IPS-11a (cell line): ENCODE measurements at regions not wholly inside any gene's neighbourhood (a gene's known extent, or its start where the extent isn't known, plus 50 kb on each side); places are given as distances from the start of the nearest gene placed in this dataset.

Experiments used
- H3K4me3 ChIP-seq: one replicate; pipeline ENCODE4 v1.5.1; 2013; ENCODE audit warnings: low read depth, low read length, control low read depth

DNA sequence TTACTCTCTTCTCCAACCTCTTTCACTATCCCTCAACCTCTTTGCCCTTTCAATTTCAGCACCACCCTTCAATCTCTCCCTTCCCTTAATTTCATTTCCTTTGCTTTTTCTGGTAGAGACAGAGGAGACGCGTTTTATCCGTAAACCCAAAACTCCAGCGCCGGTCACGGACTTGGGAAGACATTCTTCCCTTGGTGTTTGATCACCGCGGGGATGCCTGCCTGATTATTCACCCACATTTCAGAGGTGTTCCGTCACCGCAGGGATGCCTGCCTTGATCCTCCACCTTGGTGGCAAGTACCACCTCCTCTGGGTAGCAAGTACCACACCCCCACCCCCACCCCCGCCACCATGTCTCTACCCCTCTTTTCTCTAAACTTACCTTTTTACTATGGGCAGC lies 669.4 kb upstream of the PKDCC start:
- no peak overlapping the region for H3K4me3 ChIP-seq

DNA sequence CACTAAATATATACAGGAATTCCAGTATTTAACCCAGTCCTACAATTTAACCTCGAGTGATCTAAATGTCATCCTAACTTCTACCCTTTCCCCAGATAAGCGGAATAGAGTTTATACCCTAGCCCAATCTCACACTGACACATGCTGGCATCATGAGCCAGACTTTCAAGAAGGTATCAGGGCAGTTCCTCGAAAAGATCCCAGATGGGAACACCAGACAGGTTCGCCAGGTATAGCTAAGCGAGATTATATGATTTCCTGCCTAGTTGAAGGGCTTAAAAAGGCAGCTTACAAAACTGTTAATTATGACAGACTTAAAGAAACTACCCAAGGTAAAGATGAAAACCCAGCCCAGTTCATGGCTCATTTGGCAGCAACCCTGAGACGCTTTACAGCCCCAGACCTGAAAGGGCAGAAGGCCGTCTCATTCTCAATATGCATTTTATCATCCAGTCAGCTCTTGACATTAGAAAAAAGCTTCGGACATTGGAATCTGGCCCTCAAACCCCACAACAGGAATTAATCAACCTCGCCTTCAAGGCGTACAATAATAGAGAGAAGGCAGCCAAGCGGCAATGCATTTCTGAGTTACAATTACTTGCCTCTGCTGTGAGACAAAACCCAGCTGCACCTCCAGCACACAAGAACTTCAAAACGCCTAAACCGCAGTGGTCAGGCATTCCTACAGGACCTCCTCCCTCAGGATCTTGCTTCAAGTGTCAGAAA lies 668.2 kb upstream of the PKDCC start:
- H3K4me3 ChIP-seq = no peak overlapping the region

DNA sequence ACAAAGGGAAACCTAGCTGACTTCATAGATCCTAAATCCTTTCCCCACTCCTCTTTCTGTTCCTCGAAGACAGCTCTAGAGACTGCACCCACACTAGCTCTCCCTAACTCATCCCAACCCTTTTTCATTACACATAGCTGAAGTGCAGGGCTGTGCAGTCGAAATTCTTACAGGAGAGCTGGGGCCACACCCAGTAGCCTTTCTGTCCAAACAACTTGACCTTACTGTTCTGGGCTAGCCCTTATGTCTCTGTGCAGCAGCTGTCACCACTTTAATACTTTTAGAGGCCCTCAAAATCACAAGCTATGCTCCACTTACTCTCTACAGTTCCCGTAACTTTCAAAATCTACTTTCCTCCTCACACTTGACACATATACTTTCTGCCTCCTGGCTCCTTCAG lies 666.1 kb upstream of the PKDCC start:
- no peak overlapping the region for H3K4me3 ChIP-seq

DNA sequence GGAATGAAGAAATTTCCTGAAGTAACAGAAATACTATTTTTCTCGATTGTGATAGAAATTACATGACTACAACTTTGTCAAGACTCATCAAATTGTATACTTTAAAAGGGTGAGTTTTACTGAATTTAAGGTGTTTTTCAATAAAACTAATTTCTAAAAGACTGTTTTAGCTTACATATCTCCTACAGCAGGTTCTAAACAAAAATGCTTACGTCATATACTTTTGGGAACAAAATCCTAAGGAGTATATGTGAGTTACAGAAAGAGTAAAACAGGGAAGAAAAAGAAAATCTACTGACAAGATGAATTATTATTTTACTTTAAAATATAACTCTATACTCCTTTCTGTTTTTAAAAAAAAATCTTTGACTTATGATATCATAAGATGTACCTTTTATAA lies 660.3 kb upstream of the PKDCC start:
- no peak overlapping the region for H3K4me3 ChIP-seq

DNA sequence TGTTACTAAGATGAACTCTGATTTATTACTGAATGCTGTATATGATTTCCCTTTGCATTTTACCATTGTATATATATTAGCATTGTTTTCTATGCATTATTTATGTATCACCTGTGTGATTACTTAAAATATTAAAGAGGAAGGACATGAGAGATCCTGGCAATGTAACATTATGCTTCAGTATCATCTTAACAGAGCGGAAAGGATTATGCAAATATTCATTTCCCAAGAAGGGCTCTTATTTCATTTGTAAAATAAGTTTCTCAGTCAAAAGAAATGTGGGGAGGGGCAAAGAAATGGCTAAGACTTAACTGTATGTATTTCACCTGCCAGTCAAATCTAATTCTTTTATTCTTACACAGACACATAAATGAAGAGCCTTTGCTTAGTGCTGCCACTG lies 654.2 kb upstream of the PKDCC start:
- no peak overlapping the region for H3K4me3 ChIP-seq

DNA sequence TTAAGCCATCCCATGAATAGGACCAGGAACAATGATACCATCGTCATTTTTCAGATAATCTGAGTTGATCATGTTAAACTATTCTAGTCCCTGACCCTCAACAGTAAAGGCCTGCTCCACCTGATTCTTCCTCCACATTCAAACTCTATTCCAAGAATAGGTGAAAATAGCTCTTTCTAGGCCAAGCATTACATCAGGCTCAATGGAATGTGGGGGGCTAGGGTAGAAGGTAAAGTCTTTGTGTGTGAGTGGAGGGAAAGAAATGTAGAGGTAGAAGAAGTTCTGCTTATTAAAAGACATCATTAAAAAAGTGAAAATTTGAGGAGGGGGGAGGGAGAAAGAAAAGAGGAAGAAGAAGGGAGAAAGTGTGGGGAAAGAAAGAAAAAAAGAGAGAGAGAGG lies 653.3 kb upstream of the PKDCC start:
- no peak overlapping the region for H3K4me3 ChIP-seq

DNA sequence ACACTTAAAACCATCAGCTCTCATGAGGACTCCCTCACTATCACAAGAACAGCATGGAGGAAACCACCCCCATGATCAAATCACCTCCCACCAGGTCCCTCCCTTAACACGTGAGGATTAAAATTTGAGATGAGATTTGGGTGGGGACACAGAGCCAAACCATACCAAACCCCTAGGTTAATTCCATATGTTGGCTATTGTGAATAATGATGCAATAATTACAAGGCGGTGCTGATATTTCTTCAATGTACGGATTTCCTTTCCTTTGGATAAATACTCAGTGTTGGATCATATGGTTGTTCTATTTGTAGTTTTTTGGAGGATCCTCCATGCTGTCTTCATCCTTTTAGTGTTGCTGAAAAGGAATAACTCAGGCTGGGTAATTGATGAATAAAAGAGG lies 652.1 kb upstream of the PKDCC start:
- H3K4me3 ChIP-seq = no peak overlapping the region

DNA sequence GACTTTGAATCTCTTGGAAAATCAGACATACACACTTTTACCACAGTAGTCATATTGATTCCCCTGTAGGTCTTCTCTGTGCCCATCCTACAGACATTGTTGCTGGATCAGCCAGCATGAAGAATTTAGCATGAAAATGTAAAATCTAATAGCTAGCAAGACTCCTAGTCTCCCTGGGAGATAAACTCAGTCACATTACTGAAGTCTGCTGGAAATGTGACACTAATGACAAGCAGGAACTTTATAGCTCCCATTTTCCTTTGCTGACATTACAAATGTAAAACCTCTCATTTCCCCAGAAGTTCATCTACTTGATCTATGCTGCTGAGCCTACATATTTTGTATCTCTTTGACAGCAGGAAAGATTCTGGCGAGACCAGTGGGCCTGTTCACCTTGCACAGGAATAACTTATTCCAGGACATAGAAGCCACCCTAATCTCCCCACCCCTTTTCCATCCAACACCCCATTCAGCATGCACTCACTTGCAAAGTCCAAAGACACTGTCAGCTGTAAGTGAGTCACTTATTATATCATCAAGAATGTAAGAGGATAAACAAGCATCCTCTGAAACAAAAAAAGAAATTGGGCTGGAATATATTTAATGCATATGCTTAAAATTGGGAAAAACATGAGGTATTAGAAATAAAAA lies 648.3 kb upstream of the PKDCC start:
- no peak overlapping the region for H3K4me3 ChIP-seq

DNA sequence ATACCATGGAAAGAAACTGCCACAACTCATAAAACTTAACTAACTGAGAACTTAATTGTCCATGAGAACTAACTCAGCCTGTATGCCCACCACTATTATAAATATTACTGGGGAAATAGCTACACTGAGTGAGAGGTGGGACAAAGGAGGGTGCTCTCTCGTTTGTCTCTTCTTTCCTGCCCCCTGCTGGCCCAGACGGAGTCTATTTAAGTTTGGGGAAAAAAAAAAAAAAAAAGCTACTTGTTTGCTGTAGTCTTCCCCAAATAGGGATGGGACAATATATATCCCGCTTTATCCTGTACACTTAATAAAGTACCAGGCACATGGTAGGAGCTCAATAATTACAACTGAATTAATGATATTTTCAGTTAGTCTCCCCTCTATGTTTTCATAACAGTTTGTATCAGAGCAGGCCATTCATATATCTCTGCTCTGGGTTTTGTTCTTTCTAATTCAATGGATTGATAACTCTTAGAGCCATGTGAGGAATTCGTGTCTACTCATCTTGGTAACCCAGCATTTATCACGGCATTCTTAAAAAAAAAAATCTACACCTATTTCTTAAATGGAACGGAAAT lies 647.6 kb upstream of the PKDCC start:
- no peak overlapping the region for H3K4me3 ChIP-seq

DNA sequence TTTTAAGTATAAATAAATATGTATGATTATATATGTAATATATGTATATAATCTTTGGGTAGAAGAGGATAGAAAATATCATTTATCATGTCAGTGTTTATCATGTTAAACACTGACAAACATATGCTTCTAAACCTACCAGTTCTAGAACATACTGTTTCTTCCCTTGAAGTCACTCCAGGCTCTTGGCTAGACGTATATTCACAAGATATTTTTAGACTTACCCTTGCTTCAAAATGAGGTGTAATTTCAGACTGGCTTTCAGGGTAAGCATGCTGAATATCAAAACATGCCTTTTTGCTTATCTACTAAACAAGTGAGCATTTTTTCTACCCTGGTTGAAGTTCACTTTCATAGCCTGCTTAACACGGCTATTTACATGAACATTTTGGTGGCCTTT lies 642.4 kb upstream of the PKDCC start:
- no peak overlapping the region for H3K4me3 ChIP-seq

DNA sequence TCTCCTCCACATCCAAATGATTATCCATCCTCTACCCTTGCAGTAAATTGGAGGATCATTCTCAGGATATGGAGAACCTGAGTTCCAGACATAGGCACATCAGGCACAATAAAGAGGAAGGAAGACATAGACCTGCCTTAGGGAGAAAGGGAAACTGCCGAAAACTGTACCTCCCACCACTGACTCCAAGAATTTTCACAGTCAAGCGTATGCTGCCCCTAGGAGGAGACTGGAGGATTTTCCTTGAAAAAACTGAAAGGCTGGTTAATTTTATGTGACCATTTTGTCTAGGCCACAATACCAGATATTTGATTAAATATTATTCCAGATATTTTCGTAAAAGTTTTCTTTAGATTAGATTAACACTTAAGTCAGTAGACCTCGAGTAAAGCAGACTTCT lies 638.5 kb upstream of the PKDCC start:
- H3K4me3 ChIP-seq = no peak overlapping the region

DNA sequence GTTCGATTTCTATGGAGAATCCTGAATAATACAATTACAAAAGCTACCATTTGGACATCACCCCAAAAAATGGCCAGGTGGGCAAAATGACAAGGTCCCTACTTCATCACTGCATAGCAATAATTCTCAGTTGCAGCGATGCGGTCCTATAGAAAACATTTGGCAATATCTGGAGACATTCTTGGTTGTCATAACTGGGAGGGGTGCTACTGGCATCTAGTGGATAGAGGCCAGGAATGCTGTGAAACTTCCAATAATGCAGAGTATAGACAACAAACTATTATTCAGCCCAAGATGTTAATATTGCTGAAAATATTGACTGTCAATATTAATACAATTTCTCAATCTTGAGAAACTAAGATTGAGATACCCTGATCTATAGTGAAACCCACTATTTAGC lies 637.8 kb upstream of the PKDCC start:
- H3K4me3 ChIP-seq = no peak overlapping the region

DNA sequence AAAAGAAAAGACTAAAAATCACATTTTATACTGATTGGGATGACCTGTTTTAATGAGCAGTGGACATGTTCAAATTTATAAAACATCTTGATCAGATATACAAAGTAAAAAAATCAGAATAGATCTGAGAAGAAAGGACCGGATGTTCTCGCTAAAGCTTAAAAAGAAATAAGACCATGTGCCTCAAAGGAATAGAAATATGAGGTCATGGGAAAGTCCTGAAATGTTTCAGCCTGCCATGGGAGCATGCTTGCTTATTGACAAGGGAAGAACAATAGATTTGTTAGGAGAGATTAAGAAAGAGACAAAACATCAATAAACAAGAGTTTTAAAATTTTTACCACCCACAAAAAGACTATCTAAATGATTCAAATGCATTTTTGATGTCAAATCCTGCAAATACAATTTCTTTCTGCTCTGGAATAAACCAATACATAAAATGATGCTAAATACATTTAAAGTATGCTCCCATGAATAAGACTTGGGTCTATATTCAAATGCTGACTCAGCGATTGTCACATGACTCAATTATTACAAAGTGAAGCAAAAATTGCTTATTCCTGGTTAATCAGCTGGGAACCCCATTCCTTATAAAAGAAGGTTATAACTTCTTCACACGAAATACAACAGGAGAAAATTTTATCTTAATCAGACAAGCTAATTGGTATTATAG lies 633.9 kb upstream of the PKDCC start:
- H3K4me3 ChIP-seq = no peak overlapping the region

DNA sequence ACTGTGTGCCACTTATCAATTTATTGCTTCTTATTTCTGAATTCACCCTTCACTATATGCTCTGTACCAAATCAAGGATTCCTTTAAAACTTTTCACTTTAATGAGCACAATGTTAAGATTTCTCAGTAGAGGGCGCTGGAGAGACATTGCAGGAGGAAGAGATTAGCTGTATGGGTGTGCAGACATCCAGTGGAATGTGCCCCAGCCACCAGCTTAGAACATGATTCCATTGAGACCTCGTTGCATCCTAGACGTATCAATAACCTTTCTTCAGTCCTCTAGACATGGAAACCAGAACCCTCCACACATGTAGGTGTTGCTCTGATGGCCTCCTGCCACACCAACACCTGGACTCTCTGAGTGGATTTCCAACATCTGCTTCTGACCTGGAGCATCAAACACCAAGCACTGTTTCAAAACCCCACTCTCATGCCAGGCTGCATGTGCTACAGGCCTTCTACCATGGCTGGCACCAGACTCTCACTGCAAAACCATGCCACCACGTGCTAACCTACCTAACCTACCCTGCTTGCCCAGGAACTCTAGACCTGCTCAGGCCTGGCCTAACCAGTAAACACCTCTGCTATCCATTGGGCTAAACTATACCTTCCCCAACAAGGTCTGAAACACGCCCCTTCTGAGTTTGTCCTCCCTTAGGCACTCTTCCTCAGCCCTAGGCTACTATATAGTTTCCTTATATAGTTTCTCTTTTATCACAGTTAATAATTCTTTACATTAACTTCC lies 633.2 kb upstream of the PKDCC start:
- H3K4me3 ChIP-seq = no peak overlapping the region

DNA sequence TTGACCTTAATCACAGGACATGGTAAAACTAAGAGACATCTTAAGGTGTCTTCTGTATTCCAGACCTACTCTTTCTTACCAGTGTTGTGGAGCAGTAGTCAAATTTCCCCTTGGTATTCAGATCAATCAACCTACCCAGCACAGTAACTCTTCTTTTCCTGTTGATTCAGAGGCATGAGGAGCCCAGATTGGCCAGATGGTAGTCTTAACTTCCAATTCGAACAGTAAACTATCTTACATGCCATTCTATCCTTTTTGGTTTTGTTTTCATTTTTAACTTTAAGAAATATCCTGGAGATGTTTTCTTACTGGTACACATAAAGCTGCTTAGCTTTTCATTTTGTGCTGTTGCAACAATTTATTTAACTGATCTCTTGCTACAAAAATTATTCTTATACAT lies 630.3 kb upstream of the PKDCC start:
- no peak overlapping the region for H3K4me3 ChIP-seq

DNA sequence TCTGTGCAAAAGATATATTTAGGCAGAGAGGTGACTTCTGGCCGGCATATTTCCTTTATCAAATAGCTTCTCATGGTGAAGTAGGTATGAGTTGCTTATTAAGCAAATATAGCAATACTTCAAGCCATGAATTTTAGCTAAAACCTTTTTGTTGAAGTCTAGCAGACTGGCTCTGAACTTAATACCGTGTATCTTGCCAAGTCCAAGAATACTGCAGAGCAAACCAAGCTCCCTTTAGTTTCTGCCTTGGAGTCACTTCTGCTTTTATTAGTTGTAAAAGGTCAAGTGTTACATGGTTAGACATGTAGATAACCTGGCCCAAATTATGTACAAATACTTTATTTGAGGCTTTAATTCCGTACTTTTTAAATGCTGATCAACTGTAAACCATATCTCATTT lies 627.6 kb upstream of the PKDCC start:
- no peak overlapping the region for H3K4me3 ChIP-seq

DNA sequence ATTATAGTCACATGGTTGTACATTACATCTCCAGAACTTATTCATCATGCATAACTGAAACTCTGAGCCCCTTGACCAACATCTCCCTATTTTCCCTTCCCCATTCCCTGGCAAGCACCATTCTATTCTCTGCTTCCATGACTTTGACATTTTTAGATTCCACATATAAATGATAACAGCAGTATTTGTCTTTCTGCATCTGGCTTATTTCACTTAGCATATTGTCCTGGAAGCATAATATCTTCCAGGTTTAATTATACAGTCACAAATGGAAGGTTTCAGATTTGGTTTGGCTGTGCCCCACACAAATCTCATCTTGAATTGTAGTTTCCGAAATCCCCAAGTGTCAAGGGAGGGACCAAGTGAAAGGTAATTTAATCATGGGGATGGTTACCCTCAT lies 626.9 kb upstream of the PKDCC start:
- H3K4me3 ChIP-seq = no peak overlapping the region

DNA sequence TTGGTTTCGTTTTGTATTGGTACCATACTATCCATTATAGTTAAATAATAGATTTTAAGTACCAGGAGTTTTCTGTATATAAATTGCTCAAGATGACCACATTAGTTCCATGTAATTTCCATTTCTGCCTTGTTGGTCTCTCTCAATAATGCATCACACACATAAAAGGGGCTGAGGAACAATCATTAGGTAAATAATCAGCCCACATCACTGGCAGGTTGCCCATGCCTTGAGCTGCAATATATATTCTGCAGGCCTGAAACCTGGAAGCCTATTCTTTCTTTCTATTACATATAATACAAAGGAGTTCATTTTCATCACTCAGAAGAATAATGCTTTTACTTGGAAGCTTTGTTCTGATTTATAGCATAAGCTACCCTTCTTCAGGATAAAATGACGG lies 616.1 kb upstream of the PKDCC start:
- H3K4me3 ChIP-seq = no peak overlapping the region

DNA sequence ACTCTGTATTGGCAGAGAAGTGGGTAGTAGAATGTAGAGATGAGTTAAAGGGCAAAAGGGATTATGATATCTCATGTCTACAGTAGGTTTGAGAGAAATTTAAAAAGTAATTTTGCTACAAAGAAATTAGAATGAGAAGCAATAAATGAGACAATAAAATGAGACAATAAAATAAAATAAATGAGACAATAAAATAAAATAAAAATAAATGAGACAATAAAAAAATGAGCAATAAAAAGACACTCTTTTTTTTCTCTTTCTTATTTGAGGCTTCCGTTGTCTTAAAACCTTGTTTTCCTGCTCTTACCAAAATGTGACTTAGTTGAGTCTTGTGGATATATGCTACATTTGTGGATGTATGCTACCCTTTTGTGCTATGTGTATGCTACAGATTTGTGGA lies 615.4 kb upstream of the PKDCC start:
- H3K4me3 ChIP-seq = no peak overlapping the region

DNA sequence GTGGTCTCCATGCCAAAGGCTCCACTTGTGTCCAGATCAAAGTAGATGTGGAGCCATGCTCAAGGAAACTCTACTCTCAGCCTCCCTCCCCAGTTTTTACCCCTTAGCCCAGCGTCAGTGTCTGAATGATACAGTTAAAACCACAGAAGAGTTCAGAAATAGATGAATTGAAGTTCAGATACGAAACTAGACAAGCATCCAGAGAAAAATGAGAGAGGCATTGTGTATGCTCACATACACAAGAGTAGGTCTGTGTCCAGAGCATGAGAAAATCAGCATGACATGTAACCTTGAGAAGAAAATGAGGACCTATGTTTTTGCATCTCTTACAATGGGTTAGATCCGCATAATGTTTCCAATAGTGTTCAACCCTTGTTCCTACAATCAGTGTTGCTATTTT lies 612.8 kb upstream of the PKDCC start:
- no peak overlapping the region for H3K4me3 ChIP-seq

DNA sequence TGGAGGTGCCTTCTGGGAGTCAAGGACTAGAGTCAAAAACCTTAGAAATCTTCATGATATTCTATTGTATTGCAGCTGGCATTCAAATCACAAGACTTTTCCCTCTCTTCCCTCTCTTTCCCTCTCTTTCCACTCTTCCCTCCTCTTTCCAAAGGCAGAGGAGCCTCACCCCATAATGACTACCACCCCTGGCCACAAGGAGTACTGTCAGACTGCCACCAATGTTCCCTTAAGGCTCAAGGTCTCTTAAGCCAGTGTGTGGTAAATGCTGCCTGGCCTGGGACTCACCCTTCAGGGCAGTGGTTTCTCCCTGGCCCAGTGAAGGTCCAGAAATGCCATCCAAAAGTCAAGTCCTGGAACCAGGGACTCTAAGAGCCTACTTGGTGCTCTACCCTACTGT lies 605.9 kb upstream of the PKDCC start:
- H3K4me3 ChIP-seq = no peak overlapping the region
